ENCODE measurements at regions not wholly inside any gene's neighbourhood (a gene's known extent, or its start where the extent isn't known, plus 50 kb on each side); places are given as distances from the start of the nearest gene placed in this dataset.
A peak's percentile ranks its signal among the peaks of the same experiment; 100 is the strongest.

- Histone ChIP-seq H3K9ac (ENCODE audit: low read length in 3 of 3) (no peak overlapping the region), H3K36me3 (ENCODE audit: control insufficient read depth in 2 of 3, insufficient read depth in 3 of 3, low read length in 3 of 3) (no peaks in the 10 kb centered on the region), H3K27ac (ENCODE audit: low read depth in 2 of 2, low read length in 2 of 2) (no peak overlapping the region), H3K4me1 (ENCODE audit: control insufficient read depth in 2 of 3, insufficient read depth in 2 of 3, low read depth in 1 of 3, low read length in 3 of 3) (no peaks in the 10 kb centered on the region), H3K4me3 (ENCODE audit: low read length in 3 of 3) (no peak overlapping the region), H3K9me3 (ENCODE audit: control insufficient read depth in 2 of 3, insufficient read depth in 1 of 3, low read length in 3 of 3) (no peaks in the 10 kb centered on the region), H3K27me3 (ENCODE audit: control insufficient read depth, insufficient read depth, low read length) (no peaks in the 10 kb centered on the region)
- no peak for TF ChIP-seq CTCF (IDR thresholded peaks at IDR 0.05; ENCODE audit: borderline replicate concordance, extremely low read depth, insufficient read depth)
- intact Hi-C loops (cut with DNase I), result no loop called here
- FAIRE-seq, result no peak
- DNase-seq, result peak in 2 of 5 donors; percentile 5 to 11
Measured at GRCh38 chr12:127594351-127594970, 672.5 kb upstream of the TMEM132C start.

GRCh38 chr12:127595506-127595905 is 671.5 kb upstream of the TMEM132C start:
- Histone ChIP-seq H3K4me3 (ENCODE audit: low read length in 3 of 3) (no peak overlapping the region), H3K27ac (ENCODE audit: low read depth in 2 of 2, low read length in 2 of 2) (no peak overlapping the region), H3K9me3 (ENCODE audit: control insufficient read depth in 2 of 3, insufficient read depth in 1 of 3, low read length in 3 of 3) (no peaks in the 10 kb centered on the region), H3K27me3 (ENCODE audit: control insufficient read depth, insufficient read depth, low read length) (no peaks in the 10 kb centered on the region), H3K36me3 (ENCODE audit: control insufficient read depth in 2 of 3, insufficient read depth in 3 of 3, low read length in 3 of 3) (no peaks in the 10 kb centered on the region), H3K4me1 (ENCODE audit: control insufficient read depth in 2 of 3, insufficient read depth in 2 of 3, low read depth in 1 of 3, low read length in 3 of 3) (no peaks in the 10 kb centered on the region), H3K9ac (ENCODE audit: low read length in 3 of 3) (no peak overlapping the region)
- intact Hi-C loops (cut with DNase I), result no loop called here
- FAIRE-seq (no peak), DNase-seq (no peak)
- no peak for TF ChIP-seq CTCF (IDR thresholded peaks at IDR 0.05; ENCODE audit: borderline replicate concordance, extremely low read depth, insufficient read depth)

GRCh38 chr12:127596891-127597290 is 670.1 kb upstream of the TMEM132C start:
- no peaks in the 10 kb centered on the region for H3K9me3 ChIP-seq (ENCODE audit: control insufficient read depth in 2 of 3, insufficient read depth in 1 of 3, low read length in 3 of 3)
- no peaks in the 10 kb centered on the region for H3K27me3 ChIP-seq (ENCODE audit: control insufficient read depth, insufficient read depth, low read length)
- no peak overlapping the region for H3K4me3 ChIP-seq (ENCODE audit: low read length in 3 of 3)
- H3K9ac ChIP-seq (ENCODE audit: low read length in 3 of 3), result no peak overlapping the region
- H3K36me3 ChIP-seq (ENCODE audit: control insufficient read depth in 2 of 3, insufficient read depth in 3 of 3, low read length in 3 of 3), result no peaks in the 10 kb centered on the region
- DNase-seq (no peak), FAIRE-seq (no peak)
- no peak overlapping the region for H3K27ac ChIP-seq (ENCODE audit: low read depth in 2 of 2, low read length in 2 of 2)
- H3K4me1 ChIP-seq (ENCODE audit: control insufficient read depth in 2 of 3, insufficient read depth in 2 of 3, low read depth in 1 of 3, low read length in 3 of 3), result no peaks in the 10 kb centered on the region
- intact Hi-C loops (cut with DNase I), result no loop called here
- TF ChIP-seq CTCF (IDR thresholded peaks at IDR 0.05; ENCODE audit: borderline replicate concordance, extremely low read depth, insufficient read depth), result no peak

- FAIRE-seq, result no peak
Measured at GRCh38 chr12:127599436-127599835, 667.5 kb upstream of the TMEM132C start.

More at GRCh38 chr12:127599436-127599835, 667.5 kb upstream of the TMEM132C start:
- no peak for TF ChIP-seq CTCF (IDR thresholded peaks at IDR 0.05; ENCODE audit: borderline replicate concordance, extremely low read depth, insufficient read depth)
- Histone ChIP-seq H3K4me3 (ENCODE audit: low read length in 3 of 3) (no peak overlapping the region), H3K27ac (ENCODE audit: low read depth in 2 of 2, low read length in 2 of 2) (no peak overlapping the region), H3K9me3 (ENCODE audit: control insufficient read depth in 2 of 3, insufficient read depth in 1 of 3, low read length in 3 of 3) (no peaks in the 10 kb centered on the region), H3K27me3 (ENCODE audit: control insufficient read depth, insufficient read depth, low read length) (no peaks in the 10 kb centered on the region), H3K9ac (ENCODE audit: low read length in 3 of 3) (no peak overlapping the region), H3K4me1 (ENCODE audit: control insufficient read depth in 2 of 3, insufficient read depth in 2 of 3, low read depth in 1 of 3, low read length in 3 of 3) (no peaks in the 10 kb centered on the region), H3K36me3 (ENCODE audit: control insufficient read depth in 2 of 3, insufficient read depth in 3 of 3, low read length in 3 of 3) (no peaks in the 10 kb centered on the region)
- DNase-seq, result no peak
- intact Hi-C loops (cut with DNase I), result no loop called here
